Renal cortex interstitium (tissue), 11 donors: ENCODE measurements at regions not wholly inside any gene's neighbourhood (a gene's known extent, or its start where the extent isn't known, plus 50 kb on each side); places are given as distances from the start of the nearest gene placed in this dataset.

Source experiments
- DNase-seq, 11 donors: peaks; one replicate each; pipeline ENCODE4 v3.0.0-alpha.2; 2013; ENCODE audit warnings: low read depth in 9 of 11, low spot score in 4 of 11; ENCODE audit errors: extremely low read depth in 1 of 11

GRCh38 chr15:100718075-100718980 is 115.9 kb downstream of the ASB7 start:
- DNase-seq = no peak

GRCh38 chr15:100720406-100720967 is 118.1 kb downstream of the ASB7 start:
- DNase-seq = no peak

GRCh38 chr15:100721758-100722550 is 119.6 kb downstream of the ASB7 start:
- no peak for DNase-seq

- DNase-seq = no peak
Measured at GRCh38 chr15:100722551-100723314, 120.3 kb downstream of the ASB7 start.

GRCh38 chr15:100723315-100723801 is 121.0 kb downstream of the ASB7 start:
- DNase-seq = no peak

GRCh38 chr15:100725121-100726069 is 123.0 kb downstream of the ASB7 start:
- no peak for DNase-seq

- DNase-seq = no peak
Measured at GRCh38 chr15:100726070-100726420, 123.7 kb downstream of the ASB7 start.

GRCh38 chr15:100726421-100727190 is 124.2 kb downstream of the ASB7 start:
- DNase-seq = no peak

GRCh38 chr15:100727291-100727851 is 125.0 kb downstream of the ASB7 start:
- DNase-seq = no peak

- no peak for DNase-seq
Measured at GRCh38 chr15:100728371-100729201, 126.2 kb downstream of the ASB7 start.

GRCh38 chr15:100729461-100729860 is 127.1 kb downstream of the ASB7 start:
- DNase-seq = no peak

GRCh38 chr15:100730129-100730528 is 127.7 kb downstream of the ASB7 start:
- no peak for DNase-seq

GRCh38 chr15:100730655-100731266 is 128.4 kb downstream of the ASB7 start:
- DNase-seq = no peak

- DNase-seq = no peak
Measured at GRCh38 chr15:100731267-100732152, 129.1 kb downstream of the ASB7 start.
